HG02798 (cell line): ENCODE measurements at regions not wholly inside any gene's neighbourhood (a gene's known extent, or its start where the extent isn't known, plus 50 kb on each side); places are given as distances from the start of the nearest gene placed in this dataset.

Source experiments
- ATAC-seq: cut with Tn5 transposase; IDR thresholded peaks from one replicate; pipeline ENCODE4 v1.9.1; 2021; ENCODE audit warnings: mild to moderate bottlenecking; ENCODE audit not compliant: unreplicated experiment, poor library complexity

- no peak for ATAC-seq
Observed at GRCh38 chr1:189424746-189425331, 1052.8 kb downstream of the BRINP3 start.

DNA sequence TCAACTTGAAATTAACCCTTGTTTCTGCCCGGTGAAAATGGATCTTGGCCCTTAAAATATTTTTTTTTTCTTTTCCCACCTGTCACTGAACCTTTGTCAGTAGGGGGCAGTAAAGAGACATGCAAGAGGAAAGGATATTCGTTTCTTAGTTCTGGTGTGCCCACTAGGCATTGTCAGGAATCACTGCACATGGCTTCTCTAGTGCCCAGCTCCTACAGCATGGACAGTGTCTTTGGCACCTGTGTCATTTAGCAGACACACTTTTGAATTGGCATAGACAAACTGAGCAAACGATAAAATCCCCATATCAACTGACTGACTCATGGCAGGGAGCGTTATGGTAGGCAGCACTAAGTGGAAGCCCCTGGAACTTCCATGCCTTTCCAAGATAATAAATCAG is 1048.1 kb downstream of the BRINP3 start:
- no peak for ATAC-seq

- ATAC-seq, result no peak
Observed at GRCh38 chr1:189431447-189431846, 1046.2 kb downstream of the BRINP3 start.

GRCh38 chr1:189432753-189433152 is 1044.9 kb downstream of the BRINP3 start:
- no peak for ATAC-seq

- ATAC-seq, result no peak
Observed at GRCh38 chr1:189434461-189434860, 1043.2 kb downstream of the BRINP3 start.

DNA sequence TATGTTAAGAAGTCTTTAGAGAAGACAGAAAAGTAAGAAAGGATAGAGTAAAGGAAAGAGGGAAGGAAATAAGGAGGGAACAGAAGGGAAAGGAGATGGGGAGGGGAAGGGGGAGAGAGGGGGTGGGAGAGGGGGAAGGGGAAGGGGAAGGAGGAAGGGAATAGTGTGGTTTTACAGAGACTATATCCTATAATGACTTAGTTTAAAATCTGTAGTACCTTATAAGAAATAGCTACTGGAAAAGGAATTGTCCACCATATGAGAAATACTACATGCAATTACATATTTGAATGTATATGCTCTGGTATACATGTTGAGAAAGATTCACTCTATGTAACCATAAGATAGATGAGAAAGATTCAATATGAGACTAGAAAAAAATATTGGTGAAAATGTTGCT is 1042.3 kb downstream of the BRINP3 start:
- ATAC-seq, result no peak

DNA sequence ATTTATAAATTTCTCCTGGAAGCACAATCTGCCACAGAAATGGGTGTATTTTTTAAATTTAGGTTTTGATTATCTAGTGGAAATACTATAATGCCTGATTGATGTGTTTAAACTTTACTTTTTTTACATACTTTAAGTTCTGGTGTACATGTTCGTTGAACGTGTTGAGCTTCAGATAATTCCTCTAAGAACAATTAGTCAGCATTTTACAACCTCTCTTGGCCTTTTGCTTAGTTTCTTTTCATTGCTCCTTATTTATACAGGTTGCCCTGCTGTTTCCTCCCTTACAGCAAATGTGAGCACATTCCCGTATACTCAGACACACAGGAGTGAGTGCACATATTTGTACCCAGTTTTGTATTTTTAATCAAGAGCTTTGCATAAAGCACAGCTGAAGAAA is 1038.9 kb downstream of the BRINP3 start:
- ATAC-seq, result no peak

DNA sequence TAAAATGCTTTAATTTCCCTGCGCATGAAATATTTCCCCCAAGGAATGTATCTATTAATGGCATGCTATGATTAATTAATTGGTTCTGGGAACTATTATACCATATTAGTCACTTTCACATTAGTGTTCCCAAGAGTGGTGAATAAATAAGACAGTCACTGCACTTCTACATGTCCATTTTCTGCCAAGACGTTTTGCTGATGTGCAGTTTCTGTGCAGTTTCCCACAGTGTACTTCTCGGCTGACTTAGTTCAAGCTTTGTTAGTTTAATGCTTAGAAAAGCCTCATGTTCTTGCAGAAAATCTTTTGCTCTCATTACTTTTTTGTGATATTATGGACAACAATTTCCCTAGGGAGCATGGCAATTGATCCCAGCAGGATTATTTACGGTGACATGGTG is 1014.5 kb downstream of the BRINP3 start:
- ATAC-seq, result no peak

GRCh38 chr1:189496768-189497167 is 980.9 kb downstream of the BRINP3 start:
- no peak for ATAC-seq

- no peak for ATAC-seq
Observed at GRCh38 chr1:189499736-189500135, 977.9 kb downstream of the BRINP3 start.

GRCh38 chr1:189500778-189501177 is 976.9 kb downstream of the BRINP3 start:
- ATAC-seq, result no peak

GRCh38 chr1:189510827-189511226 is 966.8 kb downstream of the BRINP3 start:
- ATAC-seq, result no peak

- no peak for ATAC-seq
Observed at GRCh38 chr1:189513091-189513490, 964.6 kb downstream of the BRINP3 start.

- no peak for ATAC-seq
Observed at GRCh38 chr1:189522441-189522840, 955.2 kb downstream of the BRINP3 start.

DNA sequence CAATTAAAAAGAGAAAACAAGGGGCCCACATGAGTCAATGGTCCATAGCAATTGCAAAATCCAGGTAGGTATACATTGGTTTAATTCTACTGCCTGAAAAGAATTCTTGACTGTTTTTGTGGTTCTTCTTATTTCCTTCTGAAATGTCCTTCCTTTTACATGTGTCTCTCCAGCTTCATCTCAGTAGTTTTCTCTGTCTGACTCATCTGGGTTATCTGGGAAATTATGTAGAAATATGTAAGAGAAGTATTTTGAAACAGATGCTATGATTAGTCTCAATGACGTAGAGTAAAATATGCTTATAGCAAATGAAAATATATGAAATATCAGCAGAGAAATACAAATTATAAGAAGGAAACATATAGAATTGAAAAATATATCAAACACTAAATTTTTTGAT is 953.2 kb downstream of the BRINP3 start:
- ATAC-seq, result no peak

DNA sequence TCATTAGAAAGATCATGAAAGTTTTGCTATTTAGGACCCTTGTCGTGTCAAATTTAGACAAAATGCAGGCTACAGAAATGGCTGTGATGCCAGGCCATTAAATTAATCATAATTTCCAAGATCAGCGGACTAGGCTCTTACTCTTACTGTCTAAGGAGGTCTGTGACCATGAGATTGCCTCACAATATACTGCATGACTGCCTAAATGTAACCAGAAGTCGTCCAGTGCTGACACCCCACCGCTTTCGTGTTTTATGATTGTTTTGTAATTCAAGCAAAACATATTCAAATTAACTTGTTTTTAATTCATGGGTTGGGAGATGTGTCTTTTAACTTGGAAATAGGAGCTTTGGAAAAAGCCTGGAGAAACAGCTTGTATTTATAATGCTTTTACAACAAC is 947.5 kb downstream of the BRINP3 start:
- no peak for ATAC-seq

- ATAC-seq, result no peak
Observed at GRCh38 chr1:189538271-189538670, 939.4 kb downstream of the BRINP3 start.

DNA sequence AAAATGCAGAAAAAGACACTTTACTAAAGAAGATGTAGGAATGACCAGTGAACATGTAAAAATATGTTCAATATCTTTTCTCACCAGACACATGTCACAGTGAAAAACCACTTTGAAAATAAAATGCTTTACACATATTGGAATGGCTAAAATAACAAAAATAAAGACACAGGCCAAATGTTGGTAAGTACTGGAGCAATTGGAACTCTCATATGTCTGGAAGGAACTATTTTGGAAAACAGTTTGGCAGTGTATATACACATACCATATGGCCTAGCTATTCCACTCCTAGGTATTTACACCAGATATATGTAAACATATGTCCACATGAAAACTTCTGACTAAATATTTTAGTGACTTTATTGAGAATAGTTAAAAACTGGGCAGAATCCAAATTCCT is 927.2 kb downstream of the BRINP3 start:
- ATAC-seq, result no peak

GRCh38 chr1:189563784-189564183 is 913.9 kb downstream of the BRINP3 start:
- ATAC-seq, result no peak

DNA sequence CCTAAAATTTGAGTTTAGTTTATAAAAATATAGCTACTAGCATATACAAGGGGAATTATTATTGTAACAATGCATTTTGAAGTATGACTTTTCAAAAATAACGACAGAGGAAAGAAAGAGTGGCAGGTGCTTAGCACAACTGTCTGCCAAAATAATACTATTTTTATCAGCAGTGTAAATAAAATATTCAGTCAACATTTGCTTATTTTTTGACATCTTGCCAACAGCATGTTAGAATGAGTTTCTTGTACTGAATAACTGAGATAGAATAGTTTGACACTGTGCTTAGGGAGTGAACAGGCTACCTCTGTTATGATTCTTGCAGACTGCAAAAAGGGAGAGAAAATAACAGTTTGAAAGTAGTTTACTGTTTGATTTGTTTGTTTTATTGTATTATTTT is 909.8 kb downstream of the BRINP3 start:
- ATAC-seq, result no peak

- no peak for ATAC-seq
Observed at GRCh38 chr1:189596197-189596596, 881.5 kb downstream of the BRINP3 start.

DNA sequence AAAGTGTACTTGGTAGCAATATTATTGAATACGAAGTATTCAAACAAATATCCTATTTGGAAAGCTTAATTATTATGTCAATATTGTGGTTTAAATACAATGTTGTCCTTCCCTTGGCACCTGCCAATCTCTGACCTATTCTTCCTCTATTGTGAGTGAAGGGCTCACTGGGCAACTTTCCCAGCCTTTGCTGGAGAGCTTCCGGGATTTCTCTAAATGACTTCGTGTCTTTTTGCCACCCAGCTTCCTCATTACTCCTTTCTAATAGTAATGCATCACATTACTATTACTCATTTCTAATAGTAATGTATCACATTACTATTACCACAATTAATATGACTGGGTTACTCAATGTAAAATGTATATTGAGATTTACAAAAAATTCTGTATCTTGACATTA is 880.6 kb downstream of the BRINP3 start:
- no peak for ATAC-seq

DNA sequence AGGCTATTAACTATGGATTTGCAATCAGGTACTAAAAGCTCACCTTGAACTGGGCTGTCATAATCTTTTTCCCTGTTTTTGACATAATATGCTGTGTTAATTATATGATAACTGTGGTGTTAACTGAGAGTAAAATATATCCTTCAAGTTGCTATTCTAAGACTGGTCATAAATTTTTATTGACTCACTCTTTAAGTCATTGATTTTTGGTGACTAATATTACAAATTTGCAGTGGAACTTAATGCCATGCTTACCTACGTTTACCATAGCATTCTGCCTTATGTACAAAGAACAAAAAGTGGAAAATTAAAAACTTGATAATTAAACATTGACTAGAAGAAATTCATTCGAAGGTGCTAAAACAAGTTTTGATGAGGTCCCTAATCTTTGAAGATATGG is 872.4 kb downstream of the BRINP3 start:
- no peak for ATAC-seq
